ENCODE measurements at regions not wholly inside any gene's neighbourhood (a gene's known extent, or its start where the extent isn't known, plus 50 kb on each side); places are given as distances from the start of the nearest gene placed in this dataset.
"Not testable (repeated sequence)": the region's sequence is repeated elsewhere in the genome, so short reads cannot be mapped to it uniquely, and the experiment has no call there.

DNA sequence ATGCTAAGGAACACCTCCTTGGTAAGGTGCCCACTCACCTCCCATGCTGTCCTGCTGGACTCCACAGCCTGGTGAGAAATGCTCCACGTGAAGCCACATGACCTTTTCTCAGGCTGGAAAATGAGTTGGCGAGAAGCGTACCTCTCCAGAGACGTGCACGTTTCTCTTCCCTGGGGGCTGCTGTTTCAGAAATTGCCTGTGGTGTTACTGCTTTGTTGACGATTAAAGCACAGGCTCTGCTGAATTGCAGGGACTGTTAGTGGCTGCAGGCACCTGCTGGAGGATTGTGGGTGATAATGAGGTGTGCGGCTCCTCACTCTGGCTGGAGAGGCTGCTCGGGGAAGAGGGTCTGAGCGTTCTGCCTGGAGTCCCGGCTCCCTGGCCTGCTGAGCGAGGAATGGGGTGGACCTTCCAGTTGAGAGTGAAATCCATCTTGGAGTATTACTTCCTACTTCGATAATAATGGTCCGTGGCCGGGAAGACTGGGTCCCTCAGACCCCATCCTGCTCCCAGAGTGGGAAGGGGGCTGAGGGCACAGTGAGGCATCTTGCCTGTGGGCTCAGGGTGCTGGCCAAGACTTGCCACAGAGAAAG lies 199.3 kb upstream of the HDAC4 start:
- DNase-seq (no peak), ATAC-seq (no peak)
- intact Hi-C loops (cut with DNase I, micrococcal nuclease), result no loop called here

DNA sequence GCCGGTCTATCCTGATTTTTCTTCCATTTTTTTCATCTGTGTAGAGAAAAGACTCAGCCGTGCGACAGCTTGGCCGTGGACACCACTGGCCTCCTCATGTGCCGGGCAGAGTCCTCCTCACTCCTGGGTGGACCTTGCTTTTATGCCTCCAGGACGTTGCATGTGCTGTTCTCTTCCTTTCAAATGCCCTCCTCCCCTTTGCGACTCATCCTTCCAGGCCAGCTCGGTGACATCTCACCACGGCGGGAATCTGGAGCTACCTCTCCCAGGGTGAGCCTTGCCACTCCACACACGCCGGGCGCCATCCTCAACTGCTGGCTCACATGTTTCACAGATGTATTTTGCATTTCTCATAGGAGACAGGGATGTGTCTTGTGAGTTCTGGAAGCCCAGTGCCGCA lies 198.5 kb upstream of the HDAC4 start:
- ATAC-seq, result no peak
- DNase-seq, result no peak
- intact Hi-C loops (cut with DNase I, micrococcal nuclease), result no loop called here

DNA sequence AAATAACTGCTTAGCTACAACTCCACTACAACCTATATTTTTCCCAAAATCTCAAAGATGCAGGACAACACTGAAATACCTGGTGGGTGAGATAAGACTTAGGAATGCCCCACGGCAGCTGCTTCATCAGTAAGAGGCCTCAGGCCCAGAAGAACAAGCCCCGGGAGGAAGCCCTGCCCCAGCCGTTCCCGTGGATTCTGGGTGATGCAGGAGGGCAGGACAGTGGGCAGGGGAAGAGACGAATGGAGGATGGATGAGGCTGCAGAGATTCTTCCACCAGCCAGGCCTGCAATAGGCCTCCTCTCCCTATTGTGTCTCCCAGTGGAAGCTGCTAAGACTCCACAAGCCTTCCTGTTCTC lies 197.9 kb upstream of the HDAC4 start:
- intact Hi-C loops (cut with DNase I, micrococcal nuclease), result no loop called here
- ATAC-seq (no peak), DNase-seq (no peak)

DNA sequence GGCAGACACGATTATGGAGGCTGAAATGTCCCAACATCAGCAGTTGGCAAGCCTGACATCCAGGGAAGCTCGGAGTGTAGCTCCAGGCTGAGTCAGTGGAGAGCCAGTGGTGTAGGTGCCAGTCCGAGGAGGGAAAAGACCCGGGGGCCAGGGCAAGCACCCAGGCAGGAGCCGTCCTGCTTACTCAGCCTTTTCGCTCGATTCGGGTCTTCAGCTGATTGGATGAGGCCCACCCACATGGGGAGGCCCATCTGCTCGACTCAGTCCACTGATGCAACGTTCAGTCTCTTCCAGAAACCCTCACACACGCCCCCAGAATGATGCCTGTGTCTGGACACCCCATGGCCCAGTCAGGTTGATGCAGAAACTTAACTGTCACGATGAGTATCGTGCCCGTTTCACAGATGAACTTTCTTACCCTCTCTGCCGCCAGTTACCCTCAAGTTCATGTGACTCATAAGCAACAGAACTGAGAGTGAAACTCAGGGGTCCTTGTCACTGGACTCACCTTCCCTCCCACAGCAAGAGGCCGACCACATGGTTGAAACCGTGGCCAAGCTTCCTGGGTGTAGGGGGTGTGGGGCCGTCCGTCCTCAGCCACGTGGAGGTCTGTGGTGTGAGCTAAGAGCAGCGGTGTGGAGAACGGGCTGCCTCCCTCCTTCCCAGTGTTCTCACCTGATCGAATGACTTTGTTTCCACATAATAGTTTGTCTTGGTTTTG lies 197.4 kb upstream of the HDAC4 start:
- intact Hi-C loops (cut with DNase I, micrococcal nuclease), result no loop called here
- ATAC-seq (no peak), DNase-seq (no peak)

DNA sequence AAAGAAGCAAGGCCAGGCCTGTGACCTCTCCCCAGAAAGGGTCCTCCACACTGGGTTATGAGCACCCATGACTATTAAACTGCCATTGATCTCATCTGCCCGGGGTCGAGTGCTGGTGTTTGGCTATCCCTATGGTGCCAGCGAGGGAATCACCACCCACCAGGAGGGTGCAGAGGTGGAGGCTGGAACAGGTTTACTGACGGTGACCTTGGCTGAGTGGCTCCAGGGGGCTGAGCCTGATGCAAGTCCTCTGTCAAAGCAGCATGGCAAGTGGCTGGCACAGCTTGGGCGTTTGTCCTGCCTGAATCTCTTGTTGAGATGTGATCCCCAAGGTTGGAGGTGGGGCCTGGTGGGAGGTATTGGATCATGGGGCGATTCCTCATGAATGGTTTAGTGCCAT lies 196.4 kb upstream of the HDAC4 start:
- ATAC-seq, result no peak
- no peak for DNase-seq
- intact Hi-C loops (cut with DNase I, micrococcal nuclease), result no loop called here

DNA sequence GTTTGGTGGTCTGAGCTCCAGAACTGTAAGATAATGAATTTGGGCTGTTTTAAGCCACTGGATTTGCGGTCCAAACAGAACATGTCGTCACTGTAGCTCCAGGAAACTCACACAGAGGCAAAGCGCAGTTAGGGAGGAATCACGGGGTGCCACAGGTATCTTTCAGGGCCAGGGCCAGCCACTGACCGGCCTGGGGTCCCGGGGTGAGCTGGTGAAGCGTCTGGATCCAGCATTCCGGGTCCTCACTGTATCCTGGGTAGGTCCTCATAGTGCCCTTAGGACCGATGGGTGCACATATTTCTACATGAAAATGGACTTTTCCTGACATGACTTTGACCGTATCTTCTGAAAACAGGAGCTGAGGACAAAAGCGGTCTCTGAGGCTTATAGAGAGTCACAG lies 196.0 kb upstream of the HDAC4 start:
- ATAC-seq (no peak), DNase-seq (no peak)
- intact Hi-C loops (cut with DNase I, micrococcal nuclease), result no loop called here

DNA sequence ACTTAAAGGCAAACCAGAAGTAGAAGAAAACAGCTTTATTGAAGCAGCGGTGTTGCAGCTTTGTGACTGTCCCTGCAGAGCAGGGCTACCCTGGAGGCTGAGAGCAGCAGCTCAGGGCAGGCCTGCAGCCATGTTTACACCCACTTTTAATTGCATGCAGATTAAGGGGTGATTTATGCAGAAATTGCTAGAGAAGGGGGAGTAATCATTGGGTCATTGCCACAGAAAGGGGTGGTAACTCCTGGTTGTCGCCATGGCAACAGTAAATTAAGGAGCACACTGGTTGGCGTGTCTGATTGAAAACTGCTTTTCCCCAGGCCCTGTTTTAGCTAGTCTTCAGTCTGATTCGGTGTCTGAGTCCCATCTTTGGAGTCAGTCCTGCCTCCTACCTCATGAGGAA lies 195.4 kb upstream of the HDAC4 start:
- intact Hi-C loops (cut with DNase I, micrococcal nuclease), result no loop called here
- no peak for DNase-seq
- ATAC-seq, result no peak

DNA sequence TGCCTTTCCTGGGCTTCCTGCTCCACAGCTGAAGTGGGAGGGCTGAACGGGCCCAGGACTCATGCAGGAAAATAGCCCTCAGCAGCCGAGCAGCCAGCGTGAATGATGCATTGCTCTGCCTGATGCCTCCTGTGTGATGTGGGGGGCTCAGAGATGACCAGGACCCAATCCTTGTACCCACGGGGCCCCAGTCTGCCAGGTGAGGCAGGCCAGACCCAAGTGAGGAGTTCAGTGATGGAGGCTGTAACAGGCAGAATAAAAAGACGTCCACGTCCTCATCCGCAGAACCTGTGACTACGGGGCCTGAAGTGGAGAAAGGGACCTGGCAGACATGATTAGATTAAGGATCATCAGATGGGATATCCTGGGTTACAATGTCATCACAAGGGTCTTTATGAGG lies 194.9 kb upstream of the HDAC4 start:
- intact Hi-C loops (cut with DNase I, micrococcal nuclease), result no loop called here
- no peak for ATAC-seq
- no peak for DNase-seq

DNA sequence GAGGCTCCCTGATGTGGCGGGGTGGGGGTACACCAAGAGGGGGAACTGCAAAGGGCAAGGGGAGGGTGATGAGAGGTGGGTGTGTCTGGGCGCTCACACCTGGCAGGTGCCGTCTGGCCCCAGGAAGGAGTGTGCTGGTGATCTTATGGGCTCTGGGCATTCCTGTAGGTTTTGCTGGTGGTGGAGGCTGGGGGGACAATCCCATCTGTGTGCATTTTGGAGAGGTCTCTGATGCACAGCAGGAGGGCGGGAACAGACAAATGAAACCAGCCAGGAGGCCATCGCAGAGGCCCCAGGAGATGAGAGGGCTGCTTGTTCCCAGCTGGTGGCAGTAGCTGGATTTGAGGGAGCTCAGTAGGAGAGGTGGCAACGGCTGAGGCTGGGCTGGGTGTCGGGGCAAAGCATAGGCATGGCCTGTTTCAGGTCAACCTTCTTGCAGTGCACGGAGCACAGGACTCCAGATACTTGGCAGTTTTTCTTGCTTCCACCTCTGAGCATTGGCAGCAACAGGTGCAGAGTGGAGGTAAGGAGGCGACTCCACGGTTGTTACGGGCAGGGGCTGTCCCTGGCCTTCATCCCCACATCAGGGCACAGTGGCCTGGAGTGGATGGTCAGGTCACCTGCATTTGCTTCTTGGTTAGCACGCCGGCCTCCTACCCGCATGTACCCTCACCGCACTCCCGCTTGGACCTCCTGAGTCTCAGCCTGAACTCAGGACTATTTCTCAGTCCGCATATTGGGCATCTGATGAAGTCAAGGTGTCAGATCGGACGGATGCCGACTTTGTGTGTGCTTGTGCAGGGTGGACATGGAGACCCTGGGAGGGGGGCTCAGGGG lies 194.2 kb upstream of the HDAC4 start:
- peak in 1 of 2 donors; percentile 16 for DNase-seq
- no peak for ATAC-seq
- intact Hi-C loops (cut with DNase I, micrococcal nuclease), result no loop called here

DNA sequence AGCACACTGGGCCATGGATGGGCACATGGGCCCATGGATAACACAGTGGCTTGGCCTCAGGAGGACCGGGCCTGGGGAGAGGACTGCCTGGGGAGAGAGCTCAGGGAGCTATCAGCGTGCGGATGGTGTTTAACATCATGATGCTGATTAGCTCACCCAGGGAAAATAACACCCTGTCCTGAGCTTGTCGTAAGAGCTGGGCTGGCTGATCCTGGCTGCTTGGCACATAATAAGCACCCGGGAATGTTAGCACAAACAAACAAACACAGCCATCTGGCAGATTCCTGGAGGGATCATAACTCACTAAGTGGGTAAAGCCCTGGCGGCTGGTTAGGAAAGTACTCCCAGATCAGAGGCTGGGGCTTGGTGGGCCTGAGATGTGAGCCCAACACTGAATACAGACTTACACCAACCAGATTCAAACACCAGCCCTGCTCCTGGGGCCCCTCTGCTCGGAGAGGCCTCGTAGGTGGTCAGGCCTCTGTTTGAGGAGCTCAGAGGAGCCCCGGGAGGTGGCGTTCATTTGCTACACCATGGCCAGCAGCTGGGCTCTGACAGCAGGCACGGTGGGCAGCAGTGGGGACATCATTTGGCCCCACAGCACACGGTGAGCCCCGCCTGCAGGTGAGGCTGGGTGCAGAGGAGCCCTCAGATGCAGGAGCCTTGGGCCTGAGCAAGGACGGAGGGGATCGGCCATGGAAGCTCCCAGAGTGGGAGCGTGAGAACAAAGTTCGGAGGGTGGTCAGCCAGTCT lies 193.4 kb upstream of the HDAC4 start:
- peak in 1 of 2 donors; percentile 20 for DNase-seq
- intact Hi-C loops (cut with DNase I, micrococcal nuclease), result no loop called here

DNA sequence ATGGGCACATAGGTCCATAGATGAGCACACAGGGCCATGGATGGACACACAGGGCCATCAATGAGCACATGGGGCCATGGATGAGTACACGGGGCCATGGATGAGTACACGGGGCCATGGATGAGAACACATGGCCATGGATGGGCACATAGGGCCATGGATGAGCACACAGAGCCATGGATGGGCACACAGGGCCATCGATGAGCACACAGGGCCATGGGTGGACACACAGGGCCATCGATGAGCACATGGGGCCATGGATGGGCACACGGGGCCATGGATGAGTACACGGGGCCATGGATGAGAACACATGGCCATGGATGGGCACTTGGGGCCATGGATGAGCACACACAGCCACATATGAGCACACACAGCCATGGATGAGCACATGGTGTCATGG lies 192.6 kb upstream of the HDAC4 start:
- DNase-seq (peak in 1 of 2 donors; percentile 14), ATAC-seq (no peak)
- intact Hi-C loops (cut with DNase I, micrococcal nuclease), result no loop called here

More for the DNA sequence above, 193.4 kb upstream of the HDAC4 start:
- ATAC-seq, result no peak

DNA sequence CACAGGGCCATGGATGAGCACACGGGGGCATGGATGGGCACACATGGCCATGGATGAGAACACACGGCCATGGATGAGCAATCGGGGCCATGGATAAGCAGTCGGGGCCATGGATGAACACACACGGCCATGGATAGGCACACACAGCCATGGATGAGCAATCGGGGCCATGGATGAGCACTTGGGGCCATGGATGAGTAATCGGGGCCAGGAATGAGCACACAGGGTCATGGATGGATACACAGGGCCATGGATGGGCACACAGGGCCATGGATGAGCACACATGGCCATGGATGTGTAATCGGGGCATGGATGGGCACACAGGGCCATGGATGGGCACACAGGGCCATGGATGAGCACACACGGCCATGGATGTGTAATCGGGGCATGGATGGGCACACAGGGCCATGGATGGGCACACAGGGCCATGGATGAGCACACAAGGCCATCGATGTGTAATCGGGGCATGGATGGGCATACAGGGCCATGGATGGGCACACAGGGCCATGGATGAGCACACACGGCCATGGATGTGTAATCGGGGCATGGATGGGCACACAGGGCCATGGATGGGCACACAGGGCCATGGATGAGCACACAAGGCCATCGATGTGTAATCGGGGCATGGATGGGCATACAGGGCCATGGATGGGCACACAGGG lies 191.9 kb upstream of the HDAC4 start:
- DNase-seq; intact Hi-C loops (cut with DNase I, micrococcal nuclease); ATAC-seq: not testable (repeated sequence)

DNA sequence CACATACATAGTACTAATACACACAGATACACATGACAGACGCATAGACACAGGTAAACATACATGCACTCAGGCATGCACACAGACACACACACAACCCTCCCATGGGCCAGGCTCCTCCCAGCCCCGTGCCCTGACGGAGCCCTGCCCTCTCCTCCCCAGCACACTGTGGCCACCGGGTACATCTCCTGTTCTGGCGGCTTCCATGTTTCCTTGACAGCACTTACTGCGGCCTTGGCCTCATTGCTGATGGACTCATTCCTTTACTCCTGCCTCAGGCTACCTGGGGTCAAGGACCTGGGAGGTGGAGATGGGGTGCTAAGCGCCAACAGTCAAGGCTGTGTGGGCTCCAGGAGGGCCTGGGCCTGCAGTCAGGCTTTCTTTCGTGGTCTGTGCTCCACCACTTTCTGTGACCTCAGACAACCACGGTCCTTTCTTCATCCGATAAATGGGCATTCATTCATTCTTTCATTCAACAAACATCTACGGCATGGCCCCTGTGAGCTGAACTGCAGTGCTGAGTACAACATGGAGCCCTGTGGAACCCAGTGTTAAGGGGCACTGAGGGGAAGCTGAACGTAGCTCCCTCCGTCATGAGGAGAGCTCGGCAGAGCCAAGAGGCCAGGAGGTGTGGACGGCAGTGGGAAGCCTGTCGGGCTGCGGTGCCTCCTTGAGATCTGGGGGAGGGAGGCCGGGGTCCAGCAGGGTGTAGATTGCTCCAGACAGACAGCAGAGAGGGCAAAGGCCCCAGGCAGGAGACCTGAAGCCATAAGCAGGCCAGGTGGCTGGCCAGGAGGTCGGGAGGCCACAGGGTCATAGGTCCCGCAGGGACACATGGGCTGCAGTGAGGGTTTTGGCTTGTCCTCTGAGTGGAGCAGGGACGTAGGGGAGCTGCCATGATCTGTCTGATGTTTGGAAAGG lies 190.4 kb upstream of the HDAC4 start:
- DNase-seq (peak in 1 of 2 donors; percentile 19), ATAC-seq (no peak)
- intact Hi-C loops (cut with DNase I, micrococcal nuclease), result no loop called here

DNA sequence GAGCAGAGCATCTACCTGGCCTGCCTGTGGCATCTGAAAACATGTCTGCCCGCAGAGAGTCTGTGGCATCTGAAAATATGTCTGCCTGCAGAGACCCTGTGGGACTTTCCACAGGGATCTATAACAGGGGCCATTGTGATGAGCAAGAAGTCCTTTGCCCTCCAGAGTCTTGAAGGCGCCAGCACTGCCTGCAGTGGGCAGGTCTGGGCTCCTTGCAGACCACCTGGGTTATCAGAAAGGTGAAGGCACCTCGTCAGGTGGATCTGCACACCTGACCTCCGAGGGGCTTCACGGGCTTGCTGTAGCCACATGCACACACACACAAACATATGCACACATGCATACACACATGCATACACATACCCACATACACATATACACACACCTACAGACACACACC lies 189.5 kb upstream of the HDAC4 start:
- intact Hi-C loops (cut with DNase I, micrococcal nuclease), result no loop called here
- no peak for DNase-seq
- no peak for ATAC-seq

DNA sequence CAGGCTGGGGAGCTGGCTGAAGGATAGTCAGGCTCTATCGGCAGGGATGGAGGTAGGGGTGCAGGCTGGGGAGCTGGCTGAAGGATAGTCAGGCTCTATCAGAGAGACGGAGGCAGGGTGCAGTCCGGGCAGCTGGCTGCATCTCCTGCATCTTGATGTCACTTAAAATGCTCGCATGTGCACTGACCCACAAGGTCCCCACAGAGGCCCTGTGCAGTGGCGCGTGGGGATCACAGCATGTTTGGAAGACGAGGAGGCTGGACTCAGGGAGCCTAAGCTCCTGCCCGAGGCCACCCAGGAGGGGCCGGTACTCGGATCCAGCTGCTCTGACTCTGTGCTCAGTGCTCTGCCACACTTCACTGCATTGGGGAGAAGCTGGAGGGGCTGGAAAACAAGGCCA lies 189.0 kb upstream of the HDAC4 start:
- peak in 1 of 2 donors; percentile 8 for DNase-seq
- no peak for ATAC-seq
- intact Hi-C loops (cut with DNase I, micrococcal nuclease), result no loop called here

DNA sequence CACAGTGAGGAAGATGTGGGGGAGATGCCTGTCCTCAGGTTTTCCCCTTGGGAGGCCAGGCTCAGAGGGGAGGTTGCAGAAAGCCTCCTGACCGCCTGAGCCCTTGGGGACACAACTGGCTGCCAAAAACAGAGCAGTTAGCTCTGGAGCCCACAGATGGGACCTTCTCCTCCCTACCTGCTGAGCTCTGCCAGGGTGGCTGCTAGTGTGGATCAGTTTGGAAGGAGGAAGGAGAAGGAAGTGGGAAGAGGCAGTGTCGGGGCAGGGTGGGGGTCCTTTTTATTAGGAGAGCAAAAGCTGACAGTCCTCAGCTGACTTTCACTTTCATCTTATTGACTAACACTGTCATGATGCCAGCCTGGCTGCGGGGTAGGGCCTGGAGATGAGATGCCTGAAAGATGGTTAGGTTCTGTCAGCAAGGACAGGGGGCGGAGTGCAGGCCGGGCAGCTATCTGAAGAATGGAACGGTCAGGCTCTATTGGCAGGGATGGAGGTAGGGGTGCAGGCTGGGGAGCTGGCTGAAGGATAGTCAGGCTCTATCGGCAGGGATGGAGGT lies 188.5 kb upstream of the HDAC4 start:
- intact Hi-C loops (cut with DNase I, micrococcal nuclease), result no loop called here
- no peak for DNase-seq
- ATAC-seq, result no peak

DNA sequence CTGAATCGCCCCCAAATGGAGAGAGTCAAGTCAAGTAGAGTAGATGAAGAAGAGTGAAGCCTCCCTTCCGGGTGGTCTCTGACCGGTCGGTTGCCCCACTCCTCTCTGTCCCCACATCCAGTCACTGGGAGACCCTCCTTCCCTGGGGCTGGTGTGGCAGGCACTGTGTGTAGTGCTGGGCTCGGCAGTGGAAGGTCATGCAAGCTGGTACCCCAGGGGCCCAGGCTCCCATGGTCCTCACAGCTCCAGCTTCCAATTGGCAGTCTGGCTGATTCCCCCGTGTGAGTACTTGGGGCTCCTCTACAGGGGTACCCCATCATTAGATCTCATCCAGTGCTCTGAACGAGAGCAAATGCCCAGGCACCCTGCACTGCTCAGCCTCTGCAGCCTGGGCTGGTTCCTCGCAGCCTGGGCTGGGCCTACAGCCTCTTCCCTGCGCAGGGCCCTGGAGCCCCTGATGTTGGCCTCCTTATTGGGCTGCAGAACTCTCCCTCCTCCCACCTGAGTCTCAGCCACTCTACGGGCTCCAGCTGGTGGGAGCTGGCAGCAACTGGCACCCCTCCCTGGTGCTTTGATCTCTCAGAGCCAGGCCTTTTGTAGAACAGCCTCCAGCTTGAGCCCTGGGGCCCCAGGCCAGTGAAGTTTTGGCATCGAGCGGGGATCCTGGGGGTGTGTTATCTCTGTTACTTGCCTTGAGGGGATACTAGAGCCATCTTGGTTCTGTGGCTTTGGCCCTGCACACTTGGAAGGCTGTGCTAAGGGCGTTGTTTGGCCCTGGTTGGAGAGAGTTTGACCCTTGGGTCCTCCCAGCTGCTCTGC lies 187.8 kb upstream of the HDAC4 start:
- ATAC-seq (no peak), DNase-seq (peak in 1 of 2 donors; percentile 14)
- intact Hi-C loops (cut with DNase I, micrococcal nuclease), result no loop called here

Data from left colon (tissue), 2 donors.